ENCODE measurements at regions not wholly inside any gene's neighbourhood (a gene's known extent, or its start where the extent isn't known, plus 50 kb on each side); places are given as distances from the start of the nearest gene placed in this dataset.

- no peak overlapping the region for H3K4me3 ChIP-seq (ENCODE audit: low read depth, low read length)
- TF ChIP-seq CTCF (IDR thresholded peaks at IDR 0.05; ENCODE audit: low read depth, low read length) = no peak
Measured at GRCh38 chr17:5693821-5694220, 109.5 kb upstream of the NLRP1 start.

GRCh38 chr17:5694551-5694950 is 110.2 kb upstream of the NLRP1 start:
- H3K4me3 ChIP-seq (ENCODE audit: low read depth, low read length) = no peak overlapping the region
- TF ChIP-seq CTCF (IDR thresholded peaks at IDR 0.05; ENCODE audit: low read depth, low read length) = no peak

GRCh38 chr17:5695480-5695879 is 111.2 kb upstream of the NLRP1 start:
- TF ChIP-seq CTCF (IDR thresholded peaks at IDR 0.05; ENCODE audit: low read depth, low read length) = no peak
- no peak overlapping the region for H3K4me3 ChIP-seq (ENCODE audit: low read depth, low read length)

- no peak overlapping the region for H3K4me3 ChIP-seq (ENCODE audit: low read depth, low read length)
- TF ChIP-seq CTCF (IDR thresholded peaks at IDR 0.05; ENCODE audit: low read depth, low read length) = no peak
Measured at GRCh38 chr17:5698959-5699358, 114.7 kb upstream of the NLRP1 start.

GRCh38 chr17:5699814-5700213 is 115.5 kb upstream of the NLRP1 start:
- no peak for TF ChIP-seq CTCF (IDR thresholded peaks at IDR 0.05; ENCODE audit: low read depth, low read length)
- no peak overlapping the region for H3K4me3 ChIP-seq (ENCODE audit: low read depth, low read length)

GRCh38 chr17:5700745-5701144 is 116.4 kb upstream of the NLRP1 start:
- no peak for TF ChIP-seq CTCF (IDR thresholded peaks at IDR 0.05; ENCODE audit: low read depth, low read length)

GRCh38 chr17:5701381-5701780 is 117.1 kb upstream of the NLRP1 start:
- H3K4me3 ChIP-seq (ENCODE audit: low read depth, low read length) = no peak overlapping the region
- TF ChIP-seq CTCF (IDR thresholded peaks at IDR 0.05; ENCODE audit: low read depth, low read length) = no peak

More at GRCh38 chr17:5700745-5701144, 116.4 kb upstream of the NLRP1 start:
- no peak overlapping the region for H3K4me3 ChIP-seq (ENCODE audit: low read depth, low read length)

All from WI38 (cell line).